ENCODE measurements at regions not wholly inside any gene's neighbourhood (a gene's known extent, or its start where the extent isn't known, plus 50 kb on each side); places are given as distances from the start of the nearest gene placed in this dataset.

GRCh38 chr3:164278550-164278949, 799.7 kb downstream of the SI start:
- TF ChIP-seq CTCF (IDR thresholded peaks at IDR 0.05) = no peak
- no peak for TF ChIP-seq POLR2A (IDR thresholded peaks at IDR 0.05)

All from heart left ventricle (tissue), 13 donors.